HG02798 (cell line): ENCODE measurements at regions not wholly inside any gene's neighbourhood (a gene's known extent, or its start where the extent isn't known, plus 50 kb on each side); places are given as distances from the start of the nearest gene placed in this dataset.

Experiments used
- ATAC-seq: cut with Tn5 transposase; IDR thresholded peaks from one replicate; pipeline ENCODE4 v1.9.1; 2021; ENCODE audit warnings: mild to moderate bottlenecking; ENCODE audit not compliant: unreplicated experiment, poor library complexity

- ATAC-seq, result no peak
Measured at GRCh38 chr4:45985038-45985437, 138.8 kb downstream of the GABRG1 start.

GRCh38 chr4:45971108-45971507 lies 152.7 kb downstream of the GABRG1 start:
- ATAC-seq, result no peak

- no peak for ATAC-seq
Measured at GRCh38 chr4:45957353-45957752, 166.5 kb downstream of the GABRG1 start.

- no peak for ATAC-seq
Measured at GRCh38 chr4:45954276-45954675, 169.6 kb downstream of the GABRG1 start.

- ATAC-seq, result no peak
Measured at GRCh38 chr4:45951153-45951552, 172.7 kb downstream of the GABRG1 start.

GRCh38 chr4:45946699-45947098 lies 177.2 kb downstream of the GABRG1 start:
- no peak for ATAC-seq

GRCh38 chr4:45944000-45944399 lies 179.9 kb downstream of the GABRG1 start:
- ATAC-seq, result no peak

- no peak for ATAC-seq
Measured at GRCh38 chr4:45939056-45939455, 184.8 kb downstream of the GABRG1 start.

- ATAC-seq, result no peak
Measured at GRCh38 chr4:45931154-45931553, 192.7 kb downstream of the GABRG1 start.

GRCh38 chr4:45927641-45928040 lies 196.2 kb downstream of the GABRG1 start:
- ATAC-seq, result no peak

- ATAC-seq, result no peak
Measured at GRCh38 chr4:45925809-45926208, 198.0 kb downstream of the GABRG1 start.

- ATAC-seq, result no peak
Measured at GRCh38 chr4:45920861-45921260, 203.0 kb downstream of the GABRG1 start.

GRCh38 chr4:45910511-45910910 lies 213.3 kb downstream of the GABRG1 start:
- no peak for ATAC-seq

- no peak for ATAC-seq
Measured at GRCh38 chr4:45897946-45898585, 225.8 kb downstream of the GABRG1 start.

GRCh38 chr4:45883421-45883820 lies 240.4 kb downstream of the GABRG1 start:
- ATAC-seq, result no peak

GRCh38 chr4:45876235-45876890 lies 247.5 kb downstream of the GABRG1 start:
- ATAC-seq, result no peak

GRCh38 chr4:45869184-45869583 lies 254.7 kb downstream of the GABRG1 start:
- ATAC-seq, result no peak

- no peak for ATAC-seq
Measured at GRCh38 chr4:45865781-45866180, 258.1 kb downstream of the GABRG1 start.

- no peak for ATAC-seq
Measured at GRCh38 chr4:45855857-45856256, 268.0 kb downstream of the GABRG1 start.

GRCh38 chr4:45846016-45846415 lies 277.8 kb downstream of the GABRG1 start:
- ATAC-seq, result no peak

- no peak for ATAC-seq
Measured at GRCh38 chr4:45841791-45842190, 282.1 kb downstream of the GABRG1 start.

GRCh38 chr4:45831692-45832091 lies 292.2 kb downstream of the GABRG1 start:
- ATAC-seq, result no peak
